GM12873 (cell line): ENCODE measurements at regions not wholly inside any gene's neighbourhood (a gene's known extent, or its start where the extent isn't known, plus 50 kb on each side); places are given as distances from the start of the nearest gene placed in this dataset.

Source experiments
- CTCF ChIP-seq: IDR thresholded peaks from 2 replicates; pipeline ENCODE4 v1.5.1; 2012; ENCODE audit warnings: low read depth, mild to moderate bottlenecking, moderate library complexity, low read length, control low read depth; ENCODE audit not compliant: insufficient read depth; ENCODE audit errors: missing control alignments

DNA sequence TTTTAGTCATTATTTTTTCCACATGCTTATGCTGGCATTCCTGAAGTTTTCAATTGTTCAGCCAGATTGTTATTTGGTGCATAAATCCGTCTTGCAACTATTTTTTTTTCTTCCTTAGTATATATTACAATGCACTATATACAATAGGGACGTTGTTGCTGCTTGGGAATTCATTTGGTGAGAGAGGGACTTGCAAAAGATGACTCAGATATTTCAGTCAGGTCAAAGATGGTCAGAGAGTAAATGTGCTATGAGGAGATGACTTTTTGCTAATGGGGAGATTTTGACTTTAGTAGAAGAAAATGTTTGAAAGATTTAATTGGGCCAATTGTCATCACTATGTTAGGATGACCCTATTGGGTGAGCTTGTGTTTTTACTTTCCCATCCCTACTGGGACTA is 348.4 kb upstream of the MTPN start:
- no peak for TF ChIP-seq CTCF

GRCh38 chr7:136325027-136325426 is 347.9 kb upstream of the MTPN start:
- no peak for TF ChIP-seq CTCF

GRCh38 chr7:136324073-136324704 is 347.0 kb upstream of the MTPN start:
- TF ChIP-seq CTCF: no peak

DNA sequence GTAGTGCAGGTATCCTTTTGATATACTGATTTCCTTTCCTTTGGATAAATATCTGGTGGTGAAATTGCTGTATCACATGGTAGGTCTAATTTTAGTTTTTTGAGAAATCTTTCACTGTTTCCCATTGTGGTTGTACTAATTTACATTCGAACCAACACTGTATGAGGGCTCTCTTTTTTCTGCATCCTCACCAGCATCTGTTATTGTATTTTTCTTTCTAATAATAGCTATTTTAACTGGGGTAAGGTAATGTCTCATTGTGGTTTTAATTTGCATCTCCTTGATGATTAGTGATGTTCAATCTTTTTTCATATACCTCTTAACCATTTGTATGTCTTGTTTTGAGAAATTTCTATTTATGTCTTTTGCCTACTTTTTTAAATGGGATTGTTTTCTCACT is 335.4 kb upstream of the MTPN start:
- TF ChIP-seq CTCF: no peak

- no peak for TF ChIP-seq CTCF
These were observed 332.2 kb upstream of the MTPN start for GRCh38 chr7:136309407-136309806.

GRCh38 chr7:136308230-136308629 is 331.1 kb upstream of the MTPN start:
- TF ChIP-seq CTCF: no peak

DNA sequence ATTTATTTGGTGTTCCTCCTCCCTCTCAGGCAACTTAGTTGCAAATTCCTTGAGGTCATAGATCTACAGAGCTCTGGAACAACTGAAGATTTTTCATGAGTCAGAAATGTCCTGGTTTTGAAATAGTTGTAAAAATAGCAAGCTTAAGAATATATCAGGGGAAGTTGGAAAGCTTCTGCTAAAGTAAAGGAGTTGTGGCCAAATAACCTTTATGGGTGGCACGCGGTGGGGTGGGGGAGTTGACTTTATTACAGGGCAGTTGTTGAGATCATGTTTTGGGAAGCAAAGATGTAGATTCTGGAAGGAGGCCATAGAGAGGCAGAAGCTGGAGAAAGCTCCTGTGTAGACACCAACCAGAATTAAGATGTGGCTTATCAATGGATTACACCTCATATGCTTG is 326.0 kb upstream of the MTPN start:
- TF ChIP-seq CTCF: no peak
